ENCODE measurements at regions not wholly inside any gene's neighbourhood (a gene's known extent, or its start where the extent isn't known, plus 50 kb on each side); places are given as distances from the start of the nearest gene placed in this dataset.

DNA sequence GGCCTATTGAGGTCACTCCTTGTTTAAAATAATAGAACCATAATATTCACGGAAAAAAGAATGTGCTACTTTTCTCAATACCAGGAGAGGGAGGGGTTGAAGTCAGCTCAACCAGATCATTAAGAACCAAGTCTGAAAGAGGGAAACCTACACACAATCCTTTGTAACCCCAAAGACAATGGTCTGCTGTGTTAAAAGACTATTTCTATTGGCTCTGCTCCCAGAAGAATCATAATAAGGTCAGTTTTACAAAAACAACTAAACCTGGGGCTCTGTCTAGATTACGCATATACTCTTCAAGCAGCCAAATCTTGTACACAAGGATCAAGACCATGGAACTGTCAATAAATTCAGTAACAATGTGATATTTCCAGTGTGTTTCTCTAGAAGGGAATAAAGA is 177.2 kb upstream of the CRIM1 start:
- TF ChIP-seq CTCF (IDR thresholded peaks at IDR 0.05) (no peak), POLR2A (IDR thresholded peaks at IDR 0.05) (no peak)
- intact Hi-C loops (cut with DNase I; ENCODE audit: low total_unique reads): no loop called here
- no peak for DNase-seq

GRCh38 chr2:36177282-36177681 is 178.3 kb upstream of the CRIM1 start:
- Histone ChIP-seq H3K27me3 (no peaks in the 10 kb centered on the region), H3K9me3 (no peaks in the 10 kb centered on the region), H3K36me3 (no peaks in the 10 kb centered on the region), H3K4me3 (no peak overlapping the region), H3K27ac (no peak overlapping the region), H3K4me1 (no peaks in the 10 kb centered on the region)
- no peak for TF ChIP-seq POLR2A (IDR thresholded peaks at IDR 0.05)
- no peak for TF ChIP-seq CTCF (IDR thresholded peaks at IDR 0.05)
- intact Hi-C loops (cut with DNase I; ENCODE audit: low total_unique reads): no loop called here
- no peak for DNase-seq

More for the DNA sequence above, 177.2 kb upstream of the CRIM1 start:
- no peaks in the 10 kb centered on the region for H3K4me1 ChIP-seq
- H3K4me3 ChIP-seq: no peak overlapping the region
- H3K27ac ChIP-seq: no peak overlapping the region
- H3K27me3 ChIP-seq: no peaks in the 10 kb centered on the region
- H3K9me3 ChIP-seq: no peaks in the 10 kb centered on the region
- no peaks in the 10 kb centered on the region for H3K36me3 ChIP-seq

DNA sequence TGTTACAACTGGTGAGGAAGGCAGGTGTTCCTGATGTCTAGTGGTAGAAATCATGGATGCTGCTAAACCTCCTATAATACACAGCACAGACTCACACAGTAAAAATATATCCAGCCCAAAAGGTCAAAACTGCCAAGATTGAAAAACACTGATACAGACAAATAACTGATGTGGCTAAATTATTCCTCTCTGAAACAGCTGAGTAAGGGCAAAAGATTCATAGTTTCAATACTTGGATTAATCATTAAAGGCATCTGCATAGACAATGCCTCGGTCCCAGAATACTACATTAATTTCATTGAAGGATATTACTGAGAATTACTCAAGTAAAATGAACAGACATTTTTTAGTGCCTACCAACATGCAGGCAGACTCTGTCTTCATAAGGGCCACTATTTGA is 180.7 kb upstream of the CRIM1 start:
- Histone ChIP-seq H3K9me3 (no peaks in the 10 kb centered on the region), H3K4me3 (no peak overlapping the region), H3K27me3 (no peaks in the 10 kb centered on the region), H3K27ac (no peak overlapping the region), H3K36me3 (no peaks in the 10 kb centered on the region), H3K4me1 (no peaks in the 10 kb centered on the region)
- DNase-seq: no peak
- TF ChIP-seq POLR2A (IDR thresholded peaks at IDR 0.05) (no peak), CTCF (IDR thresholded peaks at IDR 0.05) (no peak)
- intact Hi-C loops (cut with DNase I; ENCODE audit: low total_unique reads): no loop called here

GRCh38 chr2:36173760-36174404 is 181.7 kb upstream of the CRIM1 start:
- Histone ChIP-seq H3K36me3 (no peaks in the 10 kb centered on the region), H3K4me3 (no peak overlapping the region), H3K27me3 (no peaks in the 10 kb centered on the region), H3K9me3 (no peaks in the 10 kb centered on the region), H3K27ac (no peak overlapping the region), H3K4me1 (no peaks in the 10 kb centered on the region)
- intact Hi-C loops (cut with DNase I; ENCODE audit: low total_unique reads): no loop called here
- no peak for DNase-seq
- TF ChIP-seq CTCF (IDR thresholded peaks at IDR 0.05): no peak
- no peak for TF ChIP-seq POLR2A (IDR thresholded peaks at IDR 0.05)

DNA sequence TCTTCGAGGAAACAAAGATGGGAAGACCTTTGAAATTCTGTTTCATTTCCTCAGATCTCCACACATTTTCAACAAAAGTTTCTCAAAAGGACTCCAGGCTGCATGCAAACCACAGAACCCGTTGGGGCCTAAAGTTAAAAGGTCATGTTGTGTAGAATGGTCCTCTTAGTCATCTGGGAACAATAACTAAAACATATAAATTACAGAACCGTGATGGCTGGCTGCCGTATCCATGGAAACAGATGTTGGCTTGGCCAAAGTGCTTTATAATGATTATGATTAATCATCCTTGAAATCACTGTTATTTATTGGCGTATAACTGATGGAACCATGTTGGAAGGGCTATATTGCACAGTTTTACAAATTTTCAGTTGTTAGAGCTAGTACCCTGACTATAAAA is 182.8 kb upstream of the CRIM1 start:
- intact Hi-C loops (cut with DNase I; ENCODE audit: low total_unique reads): no loop called here
- Histone ChIP-seq H3K4me3 (no peak overlapping the region), H3K9me3 (no peaks in the 10 kb centered on the region), H3K27ac (no peak overlapping the region), H3K27me3 (no peaks in the 10 kb centered on the region), H3K36me3 (no peaks in the 10 kb centered on the region), H3K4me1 (no peaks in the 10 kb centered on the region)
- TF ChIP-seq POLR2A (IDR thresholded peaks at IDR 0.05) (no peak), CTCF (IDR thresholded peaks at IDR 0.05) (no peak)
- DNase-seq: no peak

Data from uterus (tissue), 3 donors.